Astrocyte (in vitro differentiated cells and primary cell): ENCODE measurements at regions not wholly inside any gene's neighbourhood (a gene's known extent, or its start where the extent isn't known, plus 50 kb on each side); places are given as distances from the start of the nearest gene placed in this dataset.

ENCODE experiments used
- CTCF ChIP-seq: IDR thresholded peaks from 2 replicates; pipeline ENCODE4 v1.5.1; 2011; ENCODE audit warnings: low read depth, mild to moderate bottlenecking, inconsistent platforms, low read length, moderate library complexity; ENCODE audit not compliant: insufficient read depth
- EZH2 ChIP-seq: IDR thresholded peaks from 2 replicates; pipeline ENCODE4 v1.6.1; 2012; ENCODE audit warnings: mild to moderate bottlenecking, low read length, inconsistent platforms; ENCODE audit not compliant: insufficient read depth

DNA sequence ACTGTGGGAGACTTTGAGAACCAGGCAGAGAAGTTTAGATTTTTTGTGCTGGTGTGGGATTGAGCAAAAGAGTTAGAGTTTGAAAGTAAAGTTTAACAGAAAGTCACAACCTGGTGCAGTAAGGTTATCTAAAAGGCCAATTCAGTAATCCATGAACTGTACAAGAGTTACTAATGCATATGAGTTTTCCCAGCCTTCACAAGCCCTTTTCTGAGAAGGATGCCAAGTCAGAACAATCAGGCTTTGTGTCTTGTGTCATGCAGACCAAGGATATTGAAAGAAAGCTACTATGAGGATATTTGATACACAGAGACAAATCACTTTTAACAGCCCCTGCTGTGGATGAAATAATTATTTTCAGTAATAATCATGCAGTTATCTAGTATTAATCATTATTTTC is 68.8 kb upstream of the MYO3A start:
- no peak for TF ChIP-seq CTCF
- no peak for TF ChIP-seq EZH2
